Activated naive CD8-positive, alpha-beta T cell treated with anti-CD3 and anti-CD28 coated beads for 36 hours (primary cell): ENCODE measurements at regions not wholly inside any gene's neighbourhood (a gene's known extent, or its start where the extent isn't known, plus 50 kb on each side); places are given as distances from the start of the nearest gene placed in this dataset.

ENCODE experiments used
- DNase-seq: peaks from one replicate; pipeline ENCODE4 v3.0.0; 2021
- H3K27ac Mint-ChIP-seq: one replicate; pipeline ENCODE4 v1.8.0; 2022; ENCODE audit warnings: mild to moderate bottlenecking, moderate library complexity, mixed read lengths
- H3K27me3 Mint-ChIP-seq: one replicate; pipeline ENCODE4 v1.8.0; 2022; ENCODE audit warnings: mild to moderate bottlenecking, mixed read lengths
- H3K36me3 Mint-ChIP-seq: one replicate; pipeline ENCODE4 v1.8.0; 2021; ENCODE audit warnings: mild to moderate bottlenecking, mixed read lengths
- H3K4me1 Mint-ChIP-seq: one replicate; pipeline ENCODE4 v1.8.0; 2021; ENCODE audit warnings: mixed read lengths
- H3K4me3 Mint-ChIP-seq: one replicate; pipeline ENCODE4 v1.8.0; 2022; ENCODE audit warnings: mild to moderate bottlenecking, moderate library complexity, mixed read lengths
- H3K9me3 Mint-ChIP-seq: one replicate; pipeline ENCODE4 v1.8.0; 2022; ENCODE audit warnings: mixed read lengths

- Mint-ChIP-seq H3K36me3 (no peaks in the 10 kb centered on the region), H3K27me3 (peaks cover 3% of the 10 kb centered on the region), H3K9me3 (no peaks in the 10 kb centered on the region), H3K27ac (no peak overlapping the region), H3K4me1 (no peaks in the 10 kb centered on the region), H3K4me3 (no peak overlapping the region)
- DNase-seq: no peak
Measured at GRCh38 chr7:109997837-109998236, 1093.1 kb upstream of the LRRN3 start.

- Mint-ChIP-seq H3K4me3 (no peak overlapping the region), H3K9me3 (no peaks in the 10 kb centered on the region), H3K36me3 (no peaks in the 10 kb centered on the region), H3K4me1 (no peaks in the 10 kb centered on the region), H3K27me3 (no peaks in the 10 kb centered on the region), H3K27ac (no peak overlapping the region)
- no peak for DNase-seq
Measured at GRCh38 chr7:110001254-110001938, 1089.5 kb upstream of the LRRN3 start.

GRCh38 chr7:110003827-110004226 lies 1087.1 kb upstream of the LRRN3 start:
- H3K36me3 Mint-ChIP-seq: no peaks in the 10 kb centered on the region
- no peaks in the 10 kb centered on the region for H3K4me1 Mint-ChIP-seq
- no peaks in the 10 kb centered on the region for H3K27me3 Mint-ChIP-seq
- no peak for DNase-seq
- H3K4me3 Mint-ChIP-seq: no peak overlapping the region
- no peak overlapping the region for H3K27ac Mint-ChIP-seq
- H3K9me3 Mint-ChIP-seq: no peaks in the 10 kb centered on the region

GRCh38 chr7:110007320-110008063 lies 1083.4 kb upstream of the LRRN3 start:
- Mint-ChIP-seq H3K27ac (no peak overlapping the region), H3K36me3 (no peaks in the 10 kb centered on the region), H3K9me3 (no peaks in the 10 kb centered on the region), H3K4me3 (no peak overlapping the region), H3K4me1 (no peaks in the 10 kb centered on the region), H3K27me3 (no peaks in the 10 kb centered on the region)
- no peak for DNase-seq

GRCh38 chr7:110010359-110010758 lies 1080.6 kb upstream of the LRRN3 start:
- Mint-ChIP-seq H3K4me3 (no peak overlapping the region), H3K9me3 (no peaks in the 10 kb centered on the region), H3K27me3 (peaks cover 5% of the 10 kb centered on the region), H3K36me3 (no peaks in the 10 kb centered on the region), H3K4me1 (no peaks in the 10 kb centered on the region), H3K27ac (no peak overlapping the region)
- DNase-seq: no peak

- Mint-ChIP-seq H3K27me3 (peaks cover 5% of the 10 kb centered on the region), H3K9me3 (no peaks in the 10 kb centered on the region), H3K4me3 (no peak overlapping the region), H3K4me1 (no peaks in the 10 kb centered on the region), H3K36me3 (no peaks in the 10 kb centered on the region), H3K27ac (no peak overlapping the region)
- DNase-seq: no peak
Measured at GRCh38 chr7:110017405-110017804, 1073.5 kb upstream of the LRRN3 start.

GRCh38 chr7:110027385-110027784 lies 1063.5 kb upstream of the LRRN3 start:
- Mint-ChIP-seq H3K27ac (no peak overlapping the region), H3K4me1 (no peaks in the 10 kb centered on the region), H3K4me3 (no peak overlapping the region), H3K36me3 (no peaks in the 10 kb centered on the region), H3K27me3 (no peaks in the 10 kb centered on the region), H3K9me3 (no peaks in the 10 kb centered on the region)
- no peak for DNase-seq

- no peak overlapping the region for H3K4me3 Mint-ChIP-seq
- H3K4me1 Mint-ChIP-seq: no peaks in the 10 kb centered on the region
- no peaks in the 10 kb centered on the region for H3K36me3 Mint-ChIP-seq
- DNase-seq: no peak
- H3K27me3 Mint-ChIP-seq: peaks cover 3% of the 10 kb centered on the region
- no peak overlapping the region for H3K27ac Mint-ChIP-seq
- peaks cover 2% of the 10 kb centered on the region for H3K9me3 Mint-ChIP-seq
Measured at GRCh38 chr7:110043519-110043918, 1047.4 kb upstream of the LRRN3 start.

- no peaks in the 10 kb centered on the region for H3K4me1 Mint-ChIP-seq
- H3K4me3 Mint-ChIP-seq: no peak overlapping the region
- no peak overlapping the region for H3K27ac Mint-ChIP-seq
- no peaks in the 10 kb centered on the region for H3K36me3 Mint-ChIP-seq
- no peak for DNase-seq
- peaks cover 3% of the 10 kb centered on the region for H3K27me3 Mint-ChIP-seq
- H3K9me3 Mint-ChIP-seq: no peaks in the 10 kb centered on the region
Measured at GRCh38 chr7:110050785-110051184, 1040.1 kb upstream of the LRRN3 start.

- no peak overlapping the region for H3K4me3 Mint-ChIP-seq
- no peak for DNase-seq
- no peaks in the 10 kb centered on the region for H3K36me3 Mint-ChIP-seq
- H3K9me3 Mint-ChIP-seq: no peaks in the 10 kb centered on the region
- H3K4me1 Mint-ChIP-seq: no peaks in the 10 kb centered on the region
- H3K27me3 Mint-ChIP-seq: peaks cover 6% of the 10 kb centered on the region
- H3K27ac Mint-ChIP-seq: no peak overlapping the region
Measured at GRCh38 chr7:110051372-110051771, 1039.6 kb upstream of the LRRN3 start.

- Mint-ChIP-seq H3K4me1 (no peaks in the 10 kb centered on the region), H3K9me3 (no peaks in the 10 kb centered on the region), H3K27me3 (peaks cover 3% of the 10 kb centered on the region)
Measured at GRCh38 chr7:110056331-110056730, 1034.6 kb upstream of the LRRN3 start.

GRCh38 chr7:110058401-110058800 lies 1032.5 kb upstream of the LRRN3 start:
- peaks cover 3% of the 10 kb centered on the region for H3K27me3 Mint-ChIP-seq
- no peak overlapping the region for H3K4me3 Mint-ChIP-seq
- H3K36me3 Mint-ChIP-seq: no peaks in the 10 kb centered on the region
- no peak overlapping the region for H3K27ac Mint-ChIP-seq
- no peak for DNase-seq
- H3K4me1 Mint-ChIP-seq: no peaks in the 10 kb centered on the region
- H3K9me3 Mint-ChIP-seq: no peaks in the 10 kb centered on the region

More at GRCh38 chr7:110056331-110056730, 1034.6 kb upstream of the LRRN3 start:
- Mint-ChIP-seq H3K36me3 (no peaks in the 10 kb centered on the region), H3K4me3 (no peak overlapping the region), H3K27ac (no peak overlapping the region)
- no peak for DNase-seq

- H3K9me3 Mint-ChIP-seq: no peaks in the 10 kb centered on the region
- H3K27ac Mint-ChIP-seq: no peak overlapping the region
- no peaks in the 10 kb centered on the region for H3K36me3 Mint-ChIP-seq
- H3K27me3 Mint-ChIP-seq: no peaks in the 10 kb centered on the region
- no peak for DNase-seq
- H3K4me1 Mint-ChIP-seq: no peaks in the 10 kb centered on the region
- no peak overlapping the region for H3K4me3 Mint-ChIP-seq
Measured at GRCh38 chr7:110061387-110061786, 1029.5 kb upstream of the LRRN3 start.

GRCh38 chr7:110065121-110065520 lies 1025.8 kb upstream of the LRRN3 start:
- no peak for DNase-seq
- H3K9me3 Mint-ChIP-seq: no peaks in the 10 kb centered on the region
- H3K4me3 Mint-ChIP-seq: no peak overlapping the region
- no peaks in the 10 kb centered on the region for H3K36me3 Mint-ChIP-seq
- H3K4me1 Mint-ChIP-seq: no peaks in the 10 kb centered on the region
- peaks cover 2% of the 10 kb centered on the region for H3K27me3 Mint-ChIP-seq
- no peak overlapping the region for H3K27ac Mint-ChIP-seq

GRCh38 chr7:110066843-110067242 lies 1024.1 kb upstream of the LRRN3 start:
- Mint-ChIP-seq H3K27me3 (peaks cover 7% of the 10 kb centered on the region), H3K4me3 (no peak overlapping the region), H3K27ac (no peak overlapping the region), H3K4me1 (no peaks in the 10 kb centered on the region), H3K9me3 (no peaks in the 10 kb centered on the region), H3K36me3 (no peaks in the 10 kb centered on the region)
- DNase-seq: no peak

GRCh38 chr7:110071192-110071591 lies 1019.7 kb upstream of the LRRN3 start:
- no peak overlapping the region for H3K4me3 Mint-ChIP-seq
- no peaks in the 10 kb centered on the region for H3K36me3 Mint-ChIP-seq
- no peak overlapping the region for H3K27ac Mint-ChIP-seq
- no peak for DNase-seq
- H3K9me3 Mint-ChIP-seq: no peaks in the 10 kb centered on the region
- no peaks in the 10 kb centered on the region for H3K4me1 Mint-ChIP-seq
- H3K27me3 Mint-ChIP-seq: peaks cover 16% of the 10 kb centered on the region
